H1 (cell line): ENCODE measurements at regions not wholly inside any gene's neighbourhood (a gene's known extent, or its start where the extent isn't known, plus 50 kb on each side); places are given as distances from the start of the nearest gene placed in this dataset.

Source experiments
- CTCF ChIA-PET: fragments of 300-600 bp; sonication (Branson Sonifier 250); formaldehyde crosslinking; loops from one replicate; lab custom pipeline; 2021; ENCODE audit not compliant: partially characterized antibody; lab: Charles Lee
- POLR2A ChIA-PET: fragments of 300-600 bp; sonication (Branson Sonifier 250); formaldehyde crosslinking; loops from one replicate; lab custom pipeline; 2021; ENCODE audit warnings: inconsistent platforms; ENCODE audit not compliant: partially characterized antibody; lab: Charles Lee
- DNase-seq, 2 experiments: peaks; one replicate each; pipeline versions ENCODE4 v3.0.0 to v3.0.0-alpha.2; 2010 to 2022; ENCODE audit warnings: low spot score in 2 of 2, low read depth in 1 of 2, mixed read lengths in 1 of 2
- FAIRE-seq: peaks from 2 replicates; lab custom pipeline; 2011; peaks lifted over from hg19 to GRCh38; lab: Jason Lieb, UNC
- H2AFZ ChIP-seq: 2 replicates; pipeline ENCODE4 v1.8.1; 2012; ENCODE audit warnings: low read length, inconsistent platforms
- H2AK5ac ChIP-seq: 2 replicates; pipeline ENCODE4 v1.6.1; 2013; ENCODE audit warnings: low read depth, low read length
- H2BK120ac ChIP-seq: replicated peaks from 2 replicates; pipeline ENCODE3; 2013; ENCODE audit warnings: low read depth, low read length, inconsistent platforms
- H2BK12ac ChIP-seq: 2 replicates; pipeline ENCODE4 v1.6.1; 2013; ENCODE audit warnings: low read depth, low read length
- H2BK15ac ChIP-seq: 2 replicates; pipeline ENCODE4 v1.6.1; 2013; ENCODE audit warnings: low read length
- H2BK20ac ChIP-seq: 2 replicates; pipeline ENCODE4 v1.6.1; 2013; ENCODE audit warnings: low read length
- H2BK5ac ChIP-seq: 2 replicates; pipeline ENCODE4 v1.6.1; 2013; ENCODE audit warnings: low read depth, low read length
- H3K14ac ChIP-seq: 2 replicates; pipeline ENCODE4 v1.6.1; 2013; ENCODE audit warnings: inconsistent platforms; ENCODE audit not compliant: insufficient read length
- H3K18ac ChIP-seq: 2 replicates; pipeline ENCODE4 v1.6.1; 2013; ENCODE audit warnings: low read length; ENCODE audit errors: extremely low read depth
- H3K23ac ChIP-seq: 2 replicates; pipeline ENCODE4 v1.6.1; 2013; ENCODE audit warnings: inconsistent platforms; ENCODE audit not compliant: insufficient read length
- H3K23me2 ChIP-seq: 2 replicates; pipeline ENCODE4 v1.6.1; 2013; ENCODE audit warnings: low read depth, low read length
- H3K27ac ChIP-seq: 2 replicates; pipeline ENCODE4 v1.6.1; 2011; ENCODE audit warnings: low read depth, low read length, inconsistent platforms
- H3K27me3 ChIP-seq, 4 experiments: replicated peaks in 1 of 4; 1 replicate in 1 of 4; 2 replicates in 3 of 4; pipeline versions ENCODE4 v1.6.1 to v1.8.1; 2011 to 2013; ENCODE audit warnings: low read length in 3 of 4, mild to moderate bottlenecking in 3 of 4, inconsistent platforms in 2 of 4, mixed read lengths in 2 of 4, moderate library complexity in 1 of 4; ENCODE audit not compliant: control insufficient read depth in 3 of 4, insufficient read depth in 3 of 4; ENCODE audit errors: extremely low read depth in 1 of 4
- H3K36me3 ChIP-seq, 4 experiments: 2 replicates each; pipeline versions ENCODE4 v1.6.1 to v1.8.1; 2011 to 2013; ENCODE audit warnings: mild to moderate bottlenecking in 4 of 4, low read length in 3 of 4, moderate library complexity in 2 of 4, control low read depth in 1 of 4, inconsistent platforms in 1 of 4; ENCODE audit not compliant: insufficient read depth in 4 of 4, control insufficient read depth in 2 of 4
- H3K4ac ChIP-seq: replicated peaks from 2 replicates; pipeline ENCODE3; 2013; ENCODE audit warnings: low read length, low read depth, mixed read lengths, inconsistent platforms; ENCODE audit not compliant: insufficient read length
- H3K4me1 ChIP-seq, 4 experiments: replicated peaks in 1 of 4; 1 replicate in 1 of 4; 2 replicates in 3 of 4; pipeline versions ENCODE4 v1.6.1 to v1.8.1; 2011 to 2013; ENCODE audit warnings: low read length in 3 of 4, inconsistent platforms in 2 of 4, mixed read lengths in 1 of 4; ENCODE audit not compliant: insufficient read depth in 4 of 4, control insufficient read depth in 3 of 4
- H3K4me2 ChIP-seq, 2 experiments: 2 replicates each; pipeline versions ENCODE4 v1.6.1 to v1.8.1; 2011 to 2013; ENCODE audit warnings: low read depth in 2 of 2, low read length in 2 of 2, control low read depth in 1 of 2, inconsistent platforms in 1 of 2, mild to moderate bottlenecking in 1 of 2; ENCODE audit not compliant: insufficient read depth in 1 of 2
- H3K4me3 ChIP-seq, 4 experiments: fragments of 200-600, 300-600 bp in 1 of 4; sonication (generic), shearing (Covaris generic), sonication (Bioruptor Twin) in 1 of 4; 2 replicates each; pipeline versions ENCODE4 v1.5.1 to v1.8.1; 2011 to 2016; ENCODE audit warnings: low read length in 4 of 4, low read depth in 3 of 4, control low read depth in 2 of 4, inconsistent platforms in 2 of 4, mild to moderate bottlenecking in 2 of 4, mixed read lengths in 1 of 4, moderate library complexity in 1 of 4; ENCODE audit not compliant: insufficient read depth in 2 of 4; ENCODE audit errors: extremely low read depth in 1 of 4
- H3K56ac ChIP-seq: replicated peaks from 2 replicates; pipeline ENCODE3; 2013; ENCODE audit warnings: low read depth, mild to moderate bottlenecking, mixed read lengths, low read length, inconsistent platforms; ENCODE audit not compliant: insufficient read length
- H3K79me1 ChIP-seq: 2 replicates; pipeline ENCODE4 v1.6.1; 2013; ENCODE audit warnings: low read depth, low read length, control low read depth
- H3K79me2 ChIP-seq, 2 experiments: 2 replicates each; pipeline versions ENCODE4 v1.6.1 to v1.8.1; 2012 to 2013; ENCODE audit warnings: low read length in 2 of 2, mild to moderate bottlenecking in 2 of 2, inconsistent platforms in 1 of 2; ENCODE audit not compliant: insufficient read depth in 2 of 2, control insufficient read depth in 1 of 2
- H3K9ac ChIP-seq, 4 experiments: replicated peaks in 1 of 4; 1 replicate in 1 of 4; 2 replicates in 3 of 4; pipeline versions ENCODE4 v1.6.1 to v1.8.1; 2011 to 2013; ENCODE audit warnings: low read depth in 3 of 4, low read length in 3 of 4, control low read depth in 2 of 4, mild to moderate bottlenecking in 2 of 4, moderate library complexity in 2 of 4, inconsistent platforms in 1 of 4; ENCODE audit errors: extremely low read depth in 1 of 4
- H3K9me3 ChIP-seq, 2 experiments: 2 replicates each; pipeline versions ENCODE4 v1.6.1 to v1.8.1; 2012 to 2013; ENCODE audit warnings: mild to moderate bottlenecking in 2 of 2, moderate library complexity in 2 of 2, control low read depth in 1 of 2, inconsistent platforms in 1 of 2, low read depth in 1 of 2, low read length in 1 of 2, mixed read lengths in 1 of 2; ENCODE audit not compliant: insufficient read depth in 2 of 2
- H4K20me1 ChIP-seq, 2 experiments: replicated peaks in 1 of 2; 2 replicates each; pipeline versions ENCODE3 to v1.8.1; 2011 to 2013; ENCODE audit warnings: inconsistent platforms in 2 of 2, low read length in 2 of 2, mild to moderate bottlenecking in 1 of 2; ENCODE audit not compliant: insufficient read depth in 2 of 2, control insufficient read depth in 1 of 2
- H4K5ac ChIP-seq: 2 replicates; pipeline ENCODE4 v1.6.1; 2013; ENCODE audit warnings: low read length, low read depth, mixed read lengths, inconsistent platforms; ENCODE audit not compliant: insufficient read length
- H4K8ac ChIP-seq: 2 replicates; pipeline ENCODE4 v1.8.0; 2013; ENCODE audit warnings: mild to moderate bottlenecking, moderate library complexity, low read length, inconsistent platforms; ENCODE audit not compliant: insufficient read depth; ENCODE audit errors: extremely low read depth
- H4K91ac ChIP-seq: replicated peaks from 2 replicates; pipeline ENCODE3; 2013; ENCODE audit warnings: low read length, mixed read lengths, inconsistent platforms; ENCODE audit not compliant: insufficient read length
- BACH1 ChIP-seq: IDR thresholded peaks from 2 replicates; pipeline ENCODE4 v1.6.1; 2012; ENCODE audit warnings: low read length, improper control_type of control experiment
- CEBPB ChIP-seq: IDR thresholded peaks from 2 replicates; pipeline ENCODE4 v1.6.1; 2012; ENCODE audit warnings: low read depth, low read length
- CTBP2 ChIP-seq: IDR thresholded peaks from 2 replicates; pipeline ENCODE4 v1.7.0; 2011; ENCODE audit warnings: borderline replicate concordance, mild to moderate bottlenecking, moderate library complexity, mixed read lengths, low read length; ENCODE audit not compliant: insufficient read depth, insufficient read length
- E2F6 ChIP-seq: IDR thresholded peaks from 2 replicates; pipeline ENCODE4 v1.6.1; 2012; ENCODE audit warnings: inconsistent platforms
- GABPA ChIP-seq: IDR thresholded peaks from 2 replicates; pipeline ENCODE4 v1.6.1; 2011; ENCODE audit warnings: mild to moderate bottlenecking, low read length, moderate library complexity, borderline replicate concordance; ENCODE audit not compliant: insufficient read depth
- GTF2F1 ChIP-seq: IDR thresholded peaks from 2 replicates; pipeline ENCODE4 v1.6.1; 2012; ENCODE audit warnings: low read depth, low read length, improper control_type of control experiment, borderline replicate concordance
- KDM5A ChIP-seq: fragments of 200-600 bp; IDR thresholded peaks from 2 replicates; pipeline ENCODE4 v1.7.1; 2012; ENCODE audit warnings: mild to moderate bottlenecking, low read length, inconsistent platforms, mixed read lengths
- MAFK ChIP-seq: IDR thresholded peaks from 2 replicates; pipeline ENCODE4 v1.6.1; 2012; ENCODE audit warnings: low read depth, mild to moderate bottlenecking, improper control_type of control experiment, low read length
- MAX ChIP-seq: IDR thresholded peaks from 2 replicates; pipeline ENCODE4 v1.6.1; 2012; ENCODE audit warnings: inconsistent platforms
- NANOG ChIP-seq: IDR thresholded peaks from 2 replicates; pipeline ENCODE4 v1.6.1; 2011; ENCODE audit warnings: low read length, low read depth, mild to moderate bottlenecking, inconsistent platforms; ENCODE audit not compliant: insufficient read depth, poor library complexity, severe bottlenecking
- POLR2A ChIP-seq, 2 experiments: IDR thresholded peaks; 1 replicate in 1 of 2; 2 replicates in 1 of 2; pipeline ENCODE4 v1.6.1; 2011; ENCODE audit warnings: low read depth in 2 of 2, low read length in 2 of 2, mild to moderate bottlenecking in 2 of 2; ENCODE audit errors: control extremely low read depth in 1 of 2
- POLR2AphosphoS5 ChIP-seq: IDR thresholded peaks from 2 replicates; pipeline ENCODE4 v1.6.1; 2011; ENCODE audit warnings: low read depth, low read length
- SP2 ChIP-seq: IDR thresholded peaks from 2 replicates; pipeline ENCODE4 v1.6.1; 2012; ENCODE audit warnings: mild to moderate bottlenecking, low read length, inconsistent platforms
- SRF ChIP-seq: IDR thresholded peaks from 2 replicates; pipeline ENCODE4 v1.6.1; 2011; ENCODE audit warnings: mild to moderate bottlenecking, low read depth, low read length, moderate library complexity
- TBP ChIP-seq: IDR thresholded peaks from 2 replicates; pipeline ENCODE4 v1.6.1; 2011; ENCODE audit warnings: low read depth, low read length, improper control_type of control experiment
- TEAD4 ChIP-seq: IDR thresholded peaks from 2 replicates; pipeline ENCODE4 v1.6.1; 2012; ENCODE audit warnings: low read depth, low read length, inconsistent platforms, mixed read lengths

- no peak for FAIRE-seq
- POLR2A ChIA-PET = no interaction called here
Measured at GRCh38 chr4:181345931-181346330, 897.3 kb upstream of the TENM3 start.

More at GRCh38 chr4:181345931-181346330, 897.3 kb upstream of the TENM3 start:
- TF ChIP-seq GABPA (no peak), SRF (no peak), TEAD4 (no peak), SP2 (no peak), CTBP2 (no peak), POLR2AphosphoS5 (no peak), TBP (no peak), POLR2A (IDR thresholded peaks at IDR 0.05; ENCODE audit: control extremely low read depth in 1 of 2, low read depth in 2 of 2, low read length in 2 of 2) (no peak), MAFK (no peak), NANOG (no peak), MAX (no peak), BACH1 (no peak), E2F6 (no peak), CEBPB (no peak), GTF2F1 (no peak), KDM5A (no peak)
- H3K4ac ChIP-seq = no peak overlapping the region
- H3K79me1 ChIP-seq = no peaks in the 10 kb centered on the region
- H3K18ac ChIP-seq = no peak overlapping the region
- no peaks in the 10 kb centered on the region for H3K23me2 ChIP-seq
- no peaks in the 10 kb centered on the region for H3K27me3 ChIP-seq
- no peak overlapping the region for H3K4me3 ChIP-seq
- CTCF ChIA-PET = no interaction called here
- H3K14ac ChIP-seq = no peak overlapping the region
- no peak overlapping the region for H3K9ac ChIP-seq
- H2AFZ ChIP-seq = 0 out of 2 replicates have a peak overlapping the region, but pooled peaks have one; percentile 79
- H3K23ac ChIP-seq = no peak overlapping the region
- no peak overlapping the region for H2BK120ac ChIP-seq
- H3K27ac ChIP-seq = no peak overlapping the region
- DNase-seq = no peak
- H2BK20ac ChIP-seq = no peak overlapping the region
- H3K36me3 ChIP-seq = no peaks in the 10 kb centered on the region
- H2BK5ac ChIP-seq = no peak overlapping the region
- H3K56ac ChIP-seq = no peak overlapping the region
- H4K8ac ChIP-seq = no peak overlapping the region
- H3K79me2 ChIP-seq = no peaks in the 10 kb centered on the region
- no peaks in the 10 kb centered on the region; a peak in 1 of 7 replicates for H3K4me1 ChIP-seq
- no peak overlapping the region for H4K91ac ChIP-seq
- no peaks in the 10 kb centered on the region for H3K9me3 ChIP-seq
- H4K5ac ChIP-seq = no peak overlapping the region
- H4K20me1 ChIP-seq = no peaks in the 10 kb centered on the region
- no peak overlapping the region for H2BK15ac ChIP-seq
- no peak overlapping the region for H2BK12ac ChIP-seq
- H3K4me2 ChIP-seq = no peak overlapping the region
- H2AK5ac ChIP-seq = no peak overlapping the region
